Endothelial cell of umbilical vein (primary cell): ENCODE measurements at regions not wholly inside any gene's neighbourhood (a gene's known extent, or its start where the extent isn't known, plus 50 kb on each side); places are given as distances from the start of the nearest gene placed in this dataset.

Experiments used
- BruUV-seq: library from RNA; stranded (reverse); fragments of 400-500 nt; replicated peaks from 2 replicates; lab custom pipeline; 2021; lab: Mats Ljungman, UMichigan
- CTCF ChIA-PET: fragments of 300-600, 350-600 bp; sonication (Branson Sonifier 250); formaldehyde crosslinking; loops from one replicate; lab custom pipeline; 2021; ENCODE audit warnings: antibody characterized with exemption, inconsistent platforms; lab: Charles Lee
- POLR2A ChIA-PET: fragments of 300-600, 350-600 bp; sonication (Branson Sonifier 250); formaldehyde crosslinking; loops from one replicate; lab custom pipeline; 2021; ENCODE audit warnings: antibody characterized with exemption, inconsistent platforms; lab: Charles Lee
- DNase-seq: peaks from one replicate; pipeline ENCODE4 v3.0.0-alpha.2; 2011; ENCODE audit warnings: low read depth, low spot score
- FAIRE-seq: peaks from 2 replicates; lab custom pipeline; 2011; peaks lifted over from hg19 to GRCh38; lab: Jason Lieb, UNC
- H2AFZ ChIP-seq: 2 replicates; pipeline ENCODE4 v1.6.0; 2012; ENCODE audit warnings: low read depth, low read length, control low read depth, inconsistent platforms
- H3K27ac ChIP-seq: 2 replicates; pipeline ENCODE4 v1.5.1; 2011; ENCODE audit warnings: low read depth, mild to moderate bottlenecking, control low read depth, low read length, moderate library complexity; ENCODE audit not compliant: insufficient read depth
- H3K27me3 ChIP-seq, 2 experiments: 2 replicates each; pipeline versions ENCODE4 v1.6.0 to v1.6.1; 2011; ENCODE audit warnings: low read length in 2 of 2, mixed read lengths in 1 of 2; ENCODE audit not compliant: control insufficient read depth in 2 of 2, insufficient read depth in 2 of 2
- H3K36me3 ChIP-seq, 2 experiments: 2 replicates in 1 of 2; 3 replicates in 1 of 2; pipeline ENCODE4 v1.5.1; 2011; ENCODE audit warnings: low read length in 2 of 2, mild to moderate bottlenecking in 1 of 2, moderate library complexity in 1 of 2; ENCODE audit not compliant: control insufficient read depth in 2 of 2, insufficient read depth in 2 of 2; ENCODE audit errors: extremely low read depth in 1 of 2
- H3K4me1 ChIP-seq: 3 replicates; pipeline ENCODE4 v1.5.1; 2011; ENCODE audit warnings: mild to moderate bottlenecking, low read length; ENCODE audit not compliant: control insufficient read depth, insufficient read depth; ENCODE audit errors: extremely low read depth
- H3K4me2 ChIP-seq: 2 replicates; pipeline ENCODE4 v1.6.1; 2011; ENCODE audit warnings: low read length, control low read depth, mixed read lengths; ENCODE audit not compliant: insufficient read depth
- H3K4me3 ChIP-seq, 3 experiments: fragments of 200-600 bp in 1 of 3; sonication (generic), shearing (Covaris generic) in 1 of 3; replicated peaks in 1 of 3; 2 replicates each; pipeline ENCODE4 v1.5.1; 2011 to 2016; ENCODE audit warnings: control low read depth in 3 of 3, low read length in 3 of 3, mild to moderate bottlenecking in 2 of 3, inconsistent platforms in 1 of 3, low read depth in 1 of 3, moderate library complexity in 1 of 3; ENCODE audit not compliant: insufficient read depth in 1 of 3
- H3K79me2 ChIP-seq: 2 replicates; pipeline ENCODE4 v1.6.0; 2012; ENCODE audit warnings: low read length, inconsistent platforms; ENCODE audit not compliant: control insufficient read depth, insufficient read depth
- H3K9ac ChIP-seq: replicated peaks from 2 replicates; pipeline ENCODE3; 2011; ENCODE audit warnings: low read length, control low read depth; ENCODE audit not compliant: insufficient read depth; ENCODE audit errors: extremely low read depth
- H3K9me1 ChIP-seq: replicated peaks from 3 replicates; pipeline ENCODE4 v1.6.0; 2011; ENCODE audit warnings: mild to moderate bottlenecking, low read length; ENCODE audit not compliant: control insufficient read depth, insufficient read depth; ENCODE audit errors: extremely low read depth
- H3K9me3 ChIP-seq: replicated peaks from 2 replicates; pipeline ENCODE4 v1.5.1; 2012; ENCODE audit warnings: low read length, inconsistent platforms; ENCODE audit not compliant: control insufficient read depth, insufficient read depth
- H4K20me1 ChIP-seq: replicated peaks from 2 replicates; pipeline ENCODE3; 2011; ENCODE audit warnings: mild to moderate bottlenecking, low read length; ENCODE audit not compliant: control insufficient read depth, insufficient read depth; ENCODE audit errors: extremely low read depth
- EZH2 ChIP-seq: IDR thresholded peaks from 2 replicates; pipeline ENCODE4 v1.6.1; 2012; ENCODE audit warnings: borderline replicate concordance, low read depth, mild to moderate bottlenecking, moderate library complexity, low read length, inconsistent platforms; ENCODE audit not compliant: severe bottlenecking
- FOS ChIP-seq: IDR thresholded peaks from 2 replicates; pipeline ENCODE4 v1.6.1; 2011; ENCODE audit warnings: mild to moderate bottlenecking, low read length, moderate library complexity, borderline replicate concordance; ENCODE audit not compliant: insufficient read depth
- GATA2 ChIP-seq: IDR thresholded peaks from 2 replicates; pipeline ENCODE4 v1.7.0; 2011; ENCODE audit warnings: low read depth, mild to moderate bottlenecking, moderate library complexity, mixed read lengths, low read length; ENCODE audit not compliant: insufficient read length, insufficient read depth
- JUN ChIP-seq: IDR thresholded peaks from 2 replicates; pipeline ENCODE4 v1.6.1; 2011; ENCODE audit warnings: borderline replicate concordance, low read depth; ENCODE audit not compliant: insufficient read length, insufficient read depth
- MAX ChIP-seq: IDR thresholded peaks from 2 replicates; pipeline ENCODE4 v1.6.1; 2011; ENCODE audit not compliant: insufficient read depth, insufficient read length
- MYC ChIP-seq: IDR thresholded peaks from one replicate; pipeline ENCODE4 v1.6.1; 2011; ENCODE audit warnings: mild to moderate bottlenecking, low read depth, low read length
- POLR2A ChIP-seq: IDR thresholded peaks from 2 replicates; pipeline ENCODE4 v1.6.1; 2012; ENCODE audit warnings: low read depth, mild to moderate bottlenecking, control low read depth, low read length
- POLR2AphosphoS5 ChIP-seq: IDR thresholded peaks from 2 replicates; pipeline ENCODE4 v1.6.1; 2012; ENCODE audit warnings: low read depth, mild to moderate bottlenecking, control low read depth, low read length, moderate library complexity; ENCODE audit not compliant: insufficient read depth
- dilution Hi-C: fragments of 300-500 bp; cut with MboI; formaldehyde crosslinking; loops from one replicate; pipeline ENCODE4 v1.15.0; 2019; ENCODE audit warnings: low sequenced_read_pairs; ENCODE audit not compliant: extremely low pct_ligation_motif_present
- intact Hi-C: fragments of 100-400 bp; cut with micrococcal nuclease; formaldehyde crosslinking; loops from one replicate; pipeline ENCODE4 v1.10.0; 2022
- TF ChIP-seq, protein P1 (sequence below), 2 donors: IDR thresholded peaks; 1 replicate in 1 of 2; 2 replicates in 1 of 2; pipeline ENCODE4 v1.5.1; 2011; ENCODE audit warnings: low read length in 2 of 2, mild to moderate bottlenecking in 2 of 2, moderate library complexity in 2 of 2, control low read depth in 1 of 2, inconsistent platforms in 1 of 2, low read depth in 1 of 2; ENCODE audit not compliant: insufficient read depth in 1 of 2; ENCODE audit errors: extremely low read depth in 1 of 2

GRCh38 chr17:73909186-73909585 is 264.9 kb upstream of the SDK2 start:
- POLR2A ChIA-PET, result no interaction called here
- no peak for FAIRE-seq

More at GRCh38 chr17:73909186-73909585, 264.9 kb upstream of the SDK2 start:
- intact Hi-C loops (no loop called here), dilution Hi-C loops (no loop called here)
- Histone ChIP-seq H3K4me3 (no peak overlapping the region), H3K4me2 (no peak overlapping the region), H3K79me2 (no peaks in the 10 kb centered on the region), H3K9ac (no peak overlapping the region), H3K27ac (no peak overlapping the region), H2AFZ (no peak overlapping the region), H3K4me1 (no peaks in the 10 kb centered on the region), H3K27me3 (no peaks in the 10 kb centered on the region), H3K9me1 (no peaks in the 10 kb centered on the region), H4K20me1 (no peaks in the 10 kb centered on the region), H3K36me3 (no peaks in the 10 kb centered on the region), H3K9me3 (no peaks in the 10 kb centered on the region)
- BruUV-seq, result no TSS peak
- TF ChIP-seq GATA2, result no peak
- TF ChIP-seq JUN, result no peak
- TF ChIP-seq POLR2A, result no peak
- TF ChIP-seq EZH2, result no peak
- TF ChIP-seq POLR2AphosphoS5, result no peak
- TF ChIP-seq, protein P1, sequence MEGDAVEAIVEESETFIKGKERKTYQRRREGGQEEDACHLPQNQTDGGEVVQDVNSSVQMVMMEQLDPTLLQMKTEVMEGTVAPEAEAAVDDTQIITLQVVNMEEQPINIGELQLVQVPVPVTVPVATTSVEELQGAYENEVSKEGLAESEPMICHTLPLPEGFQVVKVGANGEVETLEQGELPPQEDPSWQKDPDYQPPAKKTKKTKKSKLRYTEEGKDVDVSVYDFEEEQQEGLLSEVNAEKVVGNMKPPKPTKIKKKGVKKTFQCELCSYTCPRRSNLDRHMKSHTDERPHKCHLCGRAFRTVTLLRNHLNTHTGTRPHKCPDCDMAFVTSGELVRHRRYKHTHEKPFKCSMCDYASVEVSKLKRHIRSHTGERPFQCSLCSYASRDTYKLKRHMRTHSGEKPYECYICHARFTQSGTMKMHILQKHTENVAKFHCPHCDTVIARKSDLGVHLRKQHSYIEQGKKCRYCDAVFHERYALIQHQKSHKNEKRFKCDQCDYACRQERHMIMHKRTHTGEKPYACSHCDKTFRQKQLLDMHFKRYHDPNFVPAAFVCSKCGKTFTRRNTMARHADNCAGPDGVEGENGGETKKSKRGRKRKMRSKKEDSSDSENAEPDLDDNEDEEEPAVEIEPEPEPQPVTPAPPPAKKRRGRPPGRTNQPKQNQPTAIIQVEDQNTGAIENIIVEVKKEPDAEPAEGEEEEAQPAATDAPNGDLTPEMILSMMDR (IDR thresholded peaks at IDR 0.05; ENCODE audit: extremely low read depth in 1 of 2, insufficient read depth in 1 of 2, low read depth in 1 of 2, low read length in 2 of 2), result no peak
- TF ChIP-seq FOS, result no peak
- TF ChIP-seq MYC, result no peak
- TF ChIP-seq MAX, result no peak
- CTCF ChIA-PET, result no interaction called here
- DNase-seq, result no peak
